NOMO-1 treated with DMSO at 0.1 percent for 48 hours (cell line): ENCODE measurements at regions not wholly inside any gene's neighbourhood (a gene's known extent, or its start where the extent isn't known, plus 50 kb on each side); places are given as distances from the start of the nearest gene placed in this dataset.

Experiments used
- DNase-seq: peaks from one replicate; lab custom pipeline; 2025; ENCODE audit not compliant: unreplicated experiment; lab: John Stamatoyannopoulos, UW

DNA sequence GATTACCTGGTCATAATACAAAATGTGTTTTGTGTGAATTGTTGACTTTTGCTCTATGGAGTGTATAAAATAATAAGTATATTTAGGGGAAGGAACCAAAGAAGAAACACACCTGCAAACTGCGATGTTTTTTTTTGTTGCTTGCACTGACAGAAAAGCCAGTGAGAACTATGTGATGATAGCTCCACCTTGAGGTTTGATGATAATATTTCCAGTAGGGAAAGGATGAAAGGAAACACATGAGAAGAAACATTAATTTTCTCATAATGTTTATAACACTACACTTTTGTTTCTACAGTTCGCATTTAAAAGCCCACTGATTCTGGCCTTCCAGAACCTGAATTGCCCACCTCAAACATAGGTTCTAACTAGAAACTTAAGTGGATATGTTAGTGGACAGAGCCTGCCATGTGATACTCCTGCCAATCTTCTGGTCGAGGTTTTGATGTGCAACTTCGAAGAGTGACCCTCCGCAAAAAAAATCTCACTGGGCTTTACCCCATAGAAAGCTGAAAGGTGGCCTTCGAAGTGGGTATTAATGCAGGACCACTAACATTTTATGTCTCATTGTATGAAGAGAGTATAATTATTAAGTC, 476.4 kb upstream of the SPHKAP start:
- peak; percentile 17 for DNase-seq

DNA sequence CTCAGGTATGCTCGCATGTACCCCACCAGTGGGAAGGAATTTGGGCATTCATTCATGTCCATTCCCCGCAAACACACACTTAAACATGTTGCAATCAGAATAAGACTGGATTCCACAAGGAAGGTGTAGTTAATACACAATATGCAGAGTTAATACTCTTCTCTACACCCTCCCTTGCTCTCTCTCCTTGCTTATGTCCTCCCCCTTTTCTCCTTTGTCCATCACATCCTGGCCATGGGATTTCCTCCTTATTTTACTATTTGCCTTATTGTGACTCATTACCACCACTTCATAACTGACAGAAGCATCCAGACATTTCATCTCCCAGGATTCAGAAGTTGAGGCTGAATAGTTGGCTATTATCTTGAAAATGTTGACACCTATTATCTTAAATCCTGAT, 473.8 kb upstream of the SPHKAP start:
- no peak for DNase-seq

GRCh38 chr2:228654707-228655106, 473.2 kb upstream of the SPHKAP start:
- DNase-seq: no peak

- DNase-seq: no peak
Observed at GRCh38 chr2:228653884-228654283, 472.4 kb upstream of the SPHKAP start.

DNA sequence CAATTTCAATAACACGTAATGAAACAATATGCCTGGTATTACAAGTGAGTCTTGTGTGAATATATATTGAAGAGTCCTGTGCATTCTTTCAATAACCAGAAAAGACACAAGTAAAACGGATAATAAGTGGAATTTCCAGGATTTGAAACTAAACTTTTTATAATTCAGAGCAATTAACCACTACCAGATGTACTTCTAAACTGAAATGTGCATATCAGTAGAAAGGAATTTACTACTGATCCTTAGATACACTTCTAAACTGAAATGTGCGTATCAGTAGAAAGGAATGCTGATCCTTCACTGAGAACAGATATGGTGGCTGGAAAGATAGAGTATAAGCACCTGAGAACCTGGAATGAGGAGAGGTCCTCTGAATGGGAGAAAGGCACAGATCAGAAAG, 470.9 kb upstream of the SPHKAP start:
- DNase-seq: no peak

GRCh38 chr2:228649876-228650275, 468.4 kb upstream of the SPHKAP start:
- no peak for DNase-seq

DNA sequence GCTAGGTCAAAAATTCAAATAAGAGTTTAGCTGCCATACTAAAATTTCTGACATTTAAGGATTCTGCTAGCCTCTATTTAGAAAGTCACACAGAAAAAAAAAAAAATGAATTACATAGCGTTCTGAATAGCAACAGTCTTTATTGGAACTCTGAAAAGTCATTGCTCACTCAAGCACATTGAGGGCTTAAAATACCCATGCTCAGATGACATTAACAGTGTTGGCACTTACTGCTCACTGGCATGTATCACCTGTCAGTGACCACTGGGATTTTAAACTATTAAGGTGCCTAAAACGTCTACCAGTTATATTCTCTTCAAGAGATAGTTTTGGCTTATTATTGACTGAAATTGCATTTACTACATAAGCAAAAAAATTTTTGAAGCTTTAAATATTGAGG, 468.0 kb upstream of the SPHKAP start:
- no peak for DNase-seq

DNA sequence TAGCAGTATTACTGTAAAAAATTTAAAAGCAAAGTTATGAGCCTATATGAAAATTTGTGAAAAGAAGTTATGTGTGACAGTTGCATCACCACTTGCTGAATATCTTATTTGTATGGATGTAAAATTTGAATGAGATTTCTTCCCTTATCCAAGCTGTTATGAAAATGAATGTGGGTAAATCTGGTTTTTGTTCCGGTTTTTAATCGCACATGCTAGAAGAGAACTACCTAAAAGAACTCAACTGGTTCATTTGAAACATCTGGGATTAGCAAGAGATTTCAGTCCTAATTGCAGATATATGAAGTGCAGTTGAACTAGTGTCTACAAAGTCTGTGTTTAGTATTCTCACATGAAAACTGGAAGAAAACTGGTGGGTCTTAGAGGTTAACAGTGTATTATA, 467.1 kb upstream of the SPHKAP start:
- DNase-seq: no peak

DNA sequence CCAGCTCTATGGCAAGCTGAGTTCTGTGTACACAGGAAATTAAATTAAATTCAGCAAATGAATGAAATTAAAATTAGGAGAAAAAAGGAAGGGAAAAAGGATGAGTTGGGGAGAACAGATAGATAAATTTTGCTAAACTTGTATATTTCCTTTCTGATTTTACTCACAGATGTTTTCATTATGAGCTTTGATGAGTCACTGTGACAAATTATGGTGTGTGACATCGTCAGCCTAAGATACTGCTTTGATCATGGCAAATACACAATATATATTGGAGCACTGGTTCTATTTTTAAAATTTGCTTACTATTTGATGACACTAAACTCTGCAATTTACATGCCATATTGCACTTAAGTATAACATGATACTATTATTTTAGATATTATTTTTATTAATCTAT, 464.6 kb upstream of the SPHKAP start:
- DNase-seq: no peak

DNA sequence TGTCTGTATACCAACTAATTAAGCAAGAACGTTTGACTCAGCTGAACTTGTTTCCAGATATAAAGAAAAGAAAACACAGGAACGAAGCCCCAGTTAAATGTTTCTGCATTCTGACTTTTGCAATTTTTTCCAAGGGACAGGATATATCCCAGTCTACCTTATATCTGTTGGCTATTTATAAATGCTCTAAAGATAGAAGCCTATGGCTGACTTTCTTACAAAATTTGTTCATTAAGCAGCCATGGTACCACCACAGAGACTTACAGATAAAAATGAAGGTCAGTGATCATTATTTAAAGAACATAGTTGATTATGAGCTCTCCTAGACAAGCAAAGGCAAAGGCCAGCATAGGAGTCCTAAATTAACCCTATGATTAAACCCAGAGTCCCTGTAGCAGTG, 462.7 kb upstream of the SPHKAP start:
- DNase-seq: no peak

GRCh38 chr2:228642861-228643260, 461.4 kb upstream of the SPHKAP start:
- DNase-seq: no peak

- no peak for DNase-seq
Observed at GRCh38 chr2:228630786-228631185, 449.3 kb upstream of the SPHKAP start.

DNA sequence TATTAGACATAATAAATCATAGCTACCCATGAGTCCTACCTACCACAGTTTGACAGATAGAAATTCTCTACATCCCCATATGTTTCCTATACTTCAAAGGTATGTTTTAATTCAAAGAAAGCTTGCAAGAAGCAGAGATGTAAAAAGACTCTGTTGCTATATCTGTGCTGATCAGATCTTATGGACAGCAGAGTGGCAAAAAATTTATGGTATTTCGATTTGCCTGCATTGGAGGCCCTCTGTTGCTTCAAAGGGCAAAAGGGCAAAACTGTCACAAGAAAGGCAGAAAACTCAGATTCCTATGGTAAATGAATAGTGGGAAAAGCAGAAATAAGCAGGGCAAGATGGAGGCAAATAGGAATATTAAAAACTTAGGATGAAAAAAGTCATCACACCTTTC, 447.8 kb upstream of the SPHKAP start:
- DNase-seq: no peak

DNA sequence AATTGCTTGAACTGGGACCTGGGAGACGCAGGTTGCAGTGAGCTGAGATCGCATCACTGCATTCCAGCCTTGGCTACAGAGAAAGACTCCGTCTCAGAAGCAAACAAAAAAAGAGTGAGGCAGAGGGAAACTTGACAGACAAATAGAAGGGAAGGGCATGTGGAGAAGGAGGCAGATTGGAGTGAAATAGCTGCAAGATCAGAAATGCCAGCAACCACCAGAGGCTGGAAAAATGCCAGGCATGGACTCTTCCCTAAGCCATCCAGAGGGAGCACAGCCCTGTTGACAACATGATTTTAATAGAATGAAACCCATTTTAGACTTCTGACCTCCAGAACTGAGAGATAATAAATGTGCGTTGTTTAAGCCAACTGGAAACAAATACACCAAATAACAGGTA, 447.2 kb upstream of the SPHKAP start:
- DNase-seq: no peak

- DNase-seq: no peak
Observed at GRCh38 chr2:228627510-228627909, 446.0 kb upstream of the SPHKAP start.

DNA sequence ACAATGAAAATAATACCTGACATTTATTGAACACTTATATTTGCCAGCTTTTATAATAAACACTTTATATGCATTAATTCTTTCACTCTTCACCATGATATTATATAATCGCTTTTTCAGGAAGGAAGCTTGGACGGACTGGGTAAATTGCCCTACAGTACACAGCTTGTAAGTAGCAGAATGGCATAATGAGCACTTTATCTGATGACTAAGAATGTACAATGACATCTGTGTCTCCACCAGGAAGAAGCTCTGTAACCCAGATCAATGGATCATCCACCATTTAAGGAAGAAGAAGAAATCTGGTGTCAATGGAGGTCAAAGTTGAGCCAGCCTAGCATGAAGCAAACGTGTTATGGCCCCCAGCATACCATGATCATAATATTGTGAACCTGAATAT, 444.0 kb upstream of the SPHKAP start:
- DNase-seq: no peak

DNA sequence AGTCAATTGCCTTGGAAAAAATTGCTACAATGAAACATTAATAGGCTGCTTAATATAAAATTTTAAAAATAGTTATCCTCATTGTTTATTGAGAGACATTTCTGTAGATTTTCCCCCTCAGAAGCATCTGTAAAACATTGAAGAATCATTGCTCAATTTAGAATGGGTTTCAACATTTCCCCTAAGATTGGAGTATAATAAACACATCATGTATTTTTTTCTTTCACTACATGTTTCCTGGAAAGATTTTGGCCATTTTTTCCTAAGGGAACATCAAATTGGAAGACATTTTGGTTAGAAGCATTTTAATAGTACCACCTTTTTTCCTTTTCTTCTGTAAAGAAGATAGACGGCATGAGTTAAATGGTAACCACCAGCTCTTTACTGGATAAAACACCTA, 443.2 kb upstream of the SPHKAP start:
- DNase-seq: no peak

- no peak for DNase-seq
Observed at GRCh38 chr2:228615496-228615895, 434.0 kb upstream of the SPHKAP start.

DNA sequence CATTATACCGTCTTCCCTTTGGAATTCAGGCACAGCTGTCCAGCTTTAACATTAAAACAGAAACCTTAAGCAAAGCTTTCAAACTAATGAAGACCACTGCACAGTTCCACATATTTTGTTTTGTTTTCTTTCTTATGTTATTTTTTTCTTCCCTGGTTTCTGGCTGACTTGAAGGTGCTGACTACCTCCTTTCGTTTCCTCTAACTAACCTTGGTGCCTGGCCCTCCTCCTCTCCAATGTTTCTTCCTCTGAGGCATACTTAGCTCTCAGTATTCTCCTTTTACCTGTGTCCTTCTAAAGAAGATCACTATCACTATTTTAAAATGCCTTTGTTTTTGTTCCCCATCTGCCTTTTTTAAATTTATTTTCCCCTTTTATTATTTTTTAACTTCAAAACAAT, 433.3 kb upstream of the SPHKAP start:
- DNase-seq: no peak

DNA sequence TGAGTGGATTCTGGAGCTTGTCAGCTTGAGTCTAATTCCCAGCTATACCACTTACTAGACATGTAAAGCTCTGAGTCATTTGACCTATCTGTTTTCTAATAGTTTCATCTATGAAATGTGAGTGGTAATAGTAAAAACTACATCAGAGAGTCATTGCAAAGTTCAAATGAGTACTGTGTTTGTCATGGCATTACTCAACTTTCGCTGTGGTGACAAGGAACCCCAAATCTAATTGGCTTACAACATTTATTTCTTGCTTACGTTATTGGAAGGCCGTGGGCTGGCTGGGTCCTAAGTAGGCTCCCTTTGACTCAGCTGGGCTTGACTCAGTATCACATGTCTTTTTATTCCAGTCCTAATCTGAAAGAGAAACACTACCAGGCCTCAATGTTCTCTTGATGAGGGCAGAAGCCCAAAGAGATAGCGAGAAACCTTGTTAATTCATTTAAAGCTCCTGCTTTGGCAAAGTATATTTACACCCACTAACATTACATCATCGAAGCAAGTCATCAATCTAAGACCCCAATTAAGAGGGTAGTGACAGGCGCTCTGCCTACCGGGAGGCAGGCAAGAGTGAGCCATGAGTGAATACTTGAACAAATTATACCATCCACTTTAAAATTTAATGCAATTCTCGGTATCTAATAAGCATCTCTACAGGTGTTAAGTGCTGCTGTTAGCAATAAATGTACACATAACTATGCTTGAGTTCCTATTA, 431.8 kb upstream of the SPHKAP start:
- no peak for DNase-seq

DNA sequence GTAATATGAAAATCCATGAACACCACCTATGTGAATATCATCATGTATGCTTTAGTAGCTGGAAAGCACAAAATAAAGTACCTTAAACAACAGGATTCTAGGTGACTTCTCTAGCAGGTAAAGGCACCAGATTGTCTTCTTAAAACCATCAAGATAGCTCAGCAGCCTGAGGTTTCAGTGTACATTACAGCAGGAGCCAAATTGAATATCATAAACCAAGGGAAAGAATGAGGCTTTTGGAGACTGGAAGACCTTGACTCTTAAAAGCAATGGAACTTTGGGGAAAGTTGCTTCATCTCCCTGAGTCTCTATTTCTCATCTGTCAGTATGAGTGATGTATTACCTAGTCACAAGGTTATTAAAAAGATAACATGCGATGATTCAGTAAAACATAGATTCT, 429.7 kb upstream of the SPHKAP start:
- no peak for DNase-seq

DNA sequence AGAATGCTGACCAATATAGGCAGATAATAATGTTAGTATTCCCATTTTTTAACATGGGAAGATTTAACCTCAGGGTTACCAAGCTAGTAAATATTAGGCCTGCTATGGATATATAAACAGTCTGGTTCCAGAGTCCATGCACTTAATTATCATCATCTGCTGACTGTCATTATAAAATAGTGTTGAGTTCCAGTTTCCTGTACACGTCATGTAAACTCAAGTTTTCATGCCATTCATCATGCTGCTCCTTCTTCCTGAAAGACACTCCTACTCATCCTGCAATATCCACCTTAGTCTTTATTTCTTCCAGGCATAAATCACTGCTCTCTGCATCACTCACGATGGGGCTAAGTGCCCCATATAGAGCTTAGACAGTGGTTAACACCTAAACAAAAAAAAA, 420.8 kb upstream of the SPHKAP start:
- no peak for DNase-seq

DNA sequence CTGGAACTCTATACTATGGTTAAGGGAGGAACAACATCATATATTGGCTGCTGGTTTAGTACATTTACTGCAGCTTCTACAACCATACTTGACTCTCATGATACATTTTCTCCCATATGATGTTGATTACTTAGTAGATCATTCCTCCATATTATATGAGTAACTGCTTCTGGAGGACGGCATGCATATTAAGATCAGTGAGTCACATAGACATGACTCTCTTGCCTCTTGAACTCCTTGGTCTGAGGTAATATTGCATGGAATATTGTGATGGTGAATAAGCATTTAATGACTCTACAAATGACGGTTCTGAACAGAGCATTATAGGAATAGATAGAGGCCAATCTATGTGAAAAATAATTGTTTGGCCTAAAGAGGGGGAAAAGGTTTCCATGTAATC, 418.8 kb upstream of the SPHKAP start:
- DNase-seq: no peak
